Loucy (cell line): ENCODE measurements at regions not wholly inside any gene's neighbourhood (a gene's known extent, or its start where the extent isn't known, plus 50 kb on each side); places are given as distances from the start of the nearest gene placed in this dataset.

Experiments used
- H2AFZ ChIP-seq: fragments of 200-600 bp; sonication (generic); 2 replicates; pipeline ENCODE4 v1.6.0; 2016; ENCODE audit warnings: antibody characterized with exemption, mild to moderate bottlenecking, low read length, moderate library complexity
- H3F3A ChIP-seq: fragments of 200-600 bp; 2 replicates; pipeline ENCODE4 v1.6.0; 2016; ENCODE audit warnings: antibody characterized with exemption, low read depth, mild to moderate bottlenecking
- H3K27me3 ChIP-seq: fragments of 200-600 bp; sonication (generic); 2 replicates; pipeline ENCODE4 v1.6.1; 2014; ENCODE audit warnings: low read length, mild to moderate bottlenecking; ENCODE audit not compliant: insufficient read depth, poor library complexity, severe bottlenecking
- H3K36me3 ChIP-seq: fragments of 200-600 bp; sonication (generic); 2 replicates; pipeline ENCODE4 v1.6.1; 2016; ENCODE audit warnings: low read length; ENCODE audit not compliant: insufficient read depth
- H3K4me1 ChIP-seq: fragments of 200-600 bp; sonication (generic); 2 replicates; pipeline ENCODE4 v1.5.1; 2014; ENCODE audit warnings: low read length, mild to moderate bottlenecking; ENCODE audit not compliant: insufficient read depth, poor library complexity, severe bottlenecking
- H3K4me2 ChIP-seq: fragments of 200-600 bp; sonication (generic); 2 replicates; pipeline ENCODE4 v1.6.0; 2014; ENCODE audit warnings: antibody characterized with exemption, low read length, low read depth, mild to moderate bottlenecking; ENCODE audit not compliant: poor library complexity, severe bottlenecking
- H3K4me3 ChIP-seq: fragments of 200-600 bp; sonication (generic); 2 replicates; pipeline ENCODE4 v1.5.1; 2014; ENCODE audit warnings: low read length, mild to moderate bottlenecking, mixed read lengths; ENCODE audit not compliant: poor library complexity, severe bottlenecking
- H3K79me2 ChIP-seq: fragments of 200-600 bp; sonication (generic); 2 replicates; pipeline ENCODE4 v1.6.1; 2014; ENCODE audit warnings: low read length; ENCODE audit not compliant: insufficient read depth
- H3K9ac ChIP-seq: fragments of 200-600 bp; sonication (generic); 2 replicates; pipeline ENCODE4 v1.6.0; 2014; ENCODE audit warnings: mild to moderate bottlenecking, low read depth, low read length, moderate library complexity; ENCODE audit not compliant: poor library complexity, severe bottlenecking
- H3K9me2 ChIP-seq: fragments of 200-600 bp; sonication (generic); replicated peaks from 2 replicates; pipeline ENCODE4 v1.6.1; 2016; ENCODE audit warnings: low read depth, low read length, mixed read lengths
- H3K9me3 ChIP-seq: fragments of 200-600 bp; sonication (generic); 2 replicates; pipeline ENCODE4 v1.6.1; 2014; ENCODE audit warnings: mild to moderate bottlenecking, antibody characterized with exemption, low read length, low read depth; ENCODE audit not compliant: insufficient read depth
- H4K20me1 ChIP-seq: fragments of 200-600 bp; sonication (generic); 2 replicates; pipeline ENCODE4 v1.6.0; 2014; ENCODE audit warnings: antibody characterized with exemption, low read length, mild to moderate bottlenecking; ENCODE audit not compliant: insufficient read depth, poor library complexity, severe bottlenecking
- EZH2phosphoT487 ChIP-seq: fragments of 200-600 bp; IDR thresholded peaks from 2 replicates; pipeline ENCODE4 v1.6.1; 2018; ENCODE audit warnings: antibody characterized with exemption, mild to moderate bottlenecking, moderate library complexity, borderline replicate concordance
- TF ChIP-seq, protein P1 (sequence below): fragments of 200-600 bp; sonication (generic); conservative IDR thresholded peaks from 2 replicates; pipeline ENCODE4 v1.5.1; 2014; ENCODE audit warnings: mild to moderate bottlenecking, antibody characterized with exemption, low read length

DNA sequence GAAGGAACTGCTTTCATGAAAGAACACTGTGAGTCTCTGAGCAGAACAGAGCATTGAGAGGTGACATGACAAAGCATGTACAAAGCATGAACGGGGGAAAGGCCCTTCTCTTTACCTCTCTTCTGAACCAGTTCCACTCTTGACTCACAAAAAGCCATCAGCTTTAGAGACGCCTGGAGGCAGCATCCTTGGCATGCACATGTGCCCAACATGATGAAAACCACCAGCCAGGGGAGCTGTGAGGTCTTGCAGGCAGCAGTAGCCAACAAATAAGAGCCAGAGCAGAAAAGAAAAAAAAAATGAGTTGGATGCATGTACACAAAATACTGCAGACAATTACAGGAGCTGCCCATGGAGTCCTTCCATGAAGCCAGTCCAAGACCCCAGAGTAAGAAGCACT, 95.5 kb upstream of the AGAP1 start:
- no peaks in the 10 kb centered on the region for H3K9me3 ChIP-seq
- H3K4me2 ChIP-seq = no peak overlapping the region
- H2AFZ ChIP-seq = no peak overlapping the region
- no peaks in the 10 kb centered on the region for H3K79me2 ChIP-seq
- TF ChIP-seq, protein P1, sequence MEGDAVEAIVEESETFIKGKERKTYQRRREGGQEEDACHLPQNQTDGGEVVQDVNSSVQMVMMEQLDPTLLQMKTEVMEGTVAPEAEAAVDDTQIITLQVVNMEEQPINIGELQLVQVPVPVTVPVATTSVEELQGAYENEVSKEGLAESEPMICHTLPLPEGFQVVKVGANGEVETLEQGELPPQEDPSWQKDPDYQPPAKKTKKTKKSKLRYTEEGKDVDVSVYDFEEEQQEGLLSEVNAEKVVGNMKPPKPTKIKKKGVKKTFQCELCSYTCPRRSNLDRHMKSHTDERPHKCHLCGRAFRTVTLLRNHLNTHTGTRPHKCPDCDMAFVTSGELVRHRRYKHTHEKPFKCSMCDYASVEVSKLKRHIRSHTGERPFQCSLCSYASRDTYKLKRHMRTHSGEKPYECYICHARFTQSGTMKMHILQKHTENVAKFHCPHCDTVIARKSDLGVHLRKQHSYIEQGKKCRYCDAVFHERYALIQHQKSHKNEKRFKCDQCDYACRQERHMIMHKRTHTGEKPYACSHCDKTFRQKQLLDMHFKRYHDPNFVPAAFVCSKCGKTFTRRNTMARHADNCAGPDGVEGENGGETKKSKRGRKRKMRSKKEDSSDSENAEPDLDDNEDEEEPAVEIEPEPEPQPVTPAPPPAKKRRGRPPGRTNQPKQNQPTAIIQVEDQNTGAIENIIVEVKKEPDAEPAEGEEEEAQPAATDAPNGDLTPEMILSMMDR = no peak
- TF ChIP-seq EZH2phosphoT487 = no peak
- H4K20me1 ChIP-seq = no peaks in the 10 kb centered on the region
- no peak overlapping the region for H3K9ac ChIP-seq
- no peaks in the 10 kb centered on the region for H3K4me1 ChIP-seq
- H3K4me3 ChIP-seq = no peak overlapping the region
- H3F3A ChIP-seq = no peaks in the 10 kb centered on the region
- no peaks in the 10 kb centered on the region for H3K9me2 ChIP-seq
- no peaks in the 10 kb centered on the region for H3K36me3 ChIP-seq
- no peaks in the 10 kb centered on the region for H3K27me3 ChIP-seq

DNA sequence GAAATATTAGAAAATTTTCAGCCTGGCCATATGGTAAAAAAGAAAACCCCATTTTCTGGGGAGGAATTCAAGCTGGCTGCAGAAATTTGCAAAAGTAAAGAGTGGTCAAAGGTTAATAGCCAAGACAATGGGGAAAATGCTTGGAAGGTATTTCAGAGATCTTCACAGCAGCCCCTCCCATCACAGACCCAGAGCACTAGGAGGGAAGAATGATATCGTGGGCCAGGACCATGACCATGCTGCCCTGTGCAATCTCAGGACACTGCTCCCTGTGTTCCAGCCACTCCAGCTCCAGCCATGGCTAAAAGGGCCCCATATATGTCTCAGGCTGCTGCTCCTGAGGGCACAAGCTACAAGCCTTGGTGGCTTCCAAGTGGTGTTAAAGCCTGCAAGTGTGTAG, 93.9 kb upstream of the AGAP1 start:
- H3K79me2 ChIP-seq = no peaks in the 10 kb centered on the region
- TF ChIP-seq, protein P1 = no peak
- TF ChIP-seq EZH2phosphoT487 = no peak
- no peak overlapping the region for H3K4me2 ChIP-seq
- no peaks in the 10 kb centered on the region for H3K27me3 ChIP-seq
- H3K9me3 ChIP-seq = no peaks in the 10 kb centered on the region
- H3K9ac ChIP-seq = no peak overlapping the region
- H3K4me1 ChIP-seq = no peaks in the 10 kb centered on the region
- no peaks in the 10 kb centered on the region for H4K20me1 ChIP-seq
- no peaks in the 10 kb centered on the region for H3F3A ChIP-seq
- no peaks in the 10 kb centered on the region for H3K9me2 ChIP-seq
- no peak overlapping the region for H2AFZ ChIP-seq
- H3K36me3 ChIP-seq = no peaks in the 10 kb centered on the region
- no peak overlapping the region for H3K4me3 ChIP-seq

DNA sequence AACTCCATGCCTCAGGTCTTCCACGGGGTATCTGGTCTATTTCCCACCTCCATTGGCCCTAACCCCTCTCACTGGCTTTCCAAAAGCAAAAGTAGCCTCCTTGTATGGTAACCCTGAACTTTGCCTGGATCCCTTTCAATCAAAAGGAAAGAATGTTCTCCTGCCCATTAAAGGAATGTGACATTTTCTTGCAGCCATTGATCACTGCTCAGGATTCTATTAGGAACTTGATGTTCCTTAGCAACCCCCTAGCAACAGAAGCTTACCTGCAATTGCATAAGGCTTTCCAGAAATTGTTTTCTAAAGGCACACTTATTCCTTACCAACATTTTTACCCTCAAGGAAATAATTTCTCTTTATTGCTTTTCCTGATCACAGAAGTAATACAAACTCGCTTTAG, 91.4 kb upstream of the AGAP1 start:
- Histone ChIP-seq H2AFZ (no peak overlapping the region), H4K20me1 (no peaks in the 10 kb centered on the region), H3F3A (no peaks in the 10 kb centered on the region), H3K9me2 (no peaks in the 10 kb centered on the region), H3K27me3 (no peaks in the 10 kb centered on the region), H3K9me3 (no peaks in the 10 kb centered on the region), H3K9ac (no peak overlapping the region), H3K4me2 (no peak overlapping the region), H3K4me3 (no peak overlapping the region), H3K4me1 (no peaks in the 10 kb centered on the region), H3K36me3 (no peaks in the 10 kb centered on the region), H3K79me2 (no peaks in the 10 kb centered on the region)
- TF ChIP-seq EZH2phosphoT487 = no peak
- TF ChIP-seq, protein P1 = no peak
